Fibroblast of the conjunctiva (primary cell): ENCODE measurements at regions not wholly inside any gene's neighbourhood (a gene's known extent, or its start where the extent isn't known, plus 50 kb on each side); places are given as distances from the start of the nearest gene placed in this dataset.
"Not testable (repeated sequence)": the region's sequence is repeated elsewhere in the genome, so short reads cannot be mapped to it uniquely, and the experiment has no call there.

Experiments
- DNase-seq: peaks from one replicate; pipeline ENCODE4 v3.0.0-alpha.2; 2010; ENCODE audit warnings: low read depth

- DNase-seq: no peak
Observed at GRCh38 chr1:45258059-45258650, 51.8 kb upstream of the ZSWIM5 start.

GRCh38 chr1:45259053-45259452, 52.6 kb upstream of the ZSWIM5 start:
- no peak for DNase-seq

GRCh38 chr1:45260244-45260643, 53.8 kb upstream of the ZSWIM5 start:
- no peak for DNase-seq

- no peak for DNase-seq
Observed at GRCh38 chr1:45263132-45263531, 56.7 kb upstream of the ZSWIM5 start.

- DNase-seq: no peak
Observed at GRCh38 chr1:45265244-45265643, 58.8 kb upstream of the ZSWIM5 start.

- peak; percentile 48 for DNase-seq
Observed at GRCh38 chr1:45266151-45266801, 59.9 kb upstream of the ZSWIM5 start.

GRCh38 chr1:45268310-45268709, 58.4 kb upstream of the HPDL start:
- not testable (repeated sequence) for DNase-seq

- DNase-seq: not testable (repeated sequence)
Observed at GRCh38 chr1:45272267-45272666, 54.4 kb upstream of the HPDL start.

GRCh38 chr1:45272913-45273371, 53.8 kb upstream of the HPDL start:
- DNase-seq: peak; percentile 33

GRCh38 chr1:45275054-45275453, 51.6 kb upstream of the HPDL start:
- DNase-seq: no peak
